HG03045 (cell line): ENCODE measurements at regions not wholly inside any gene's neighbourhood (a gene's known extent, or its start where the extent isn't known, plus 50 kb on each side); places are given as distances from the start of the nearest gene placed in this dataset.

Source experiments
- ATAC-seq: cut with Tn5 transposase; IDR thresholded peaks from one replicate; pipeline ENCODE4 v1.9.1; 2021; ENCODE audit warnings: mild to moderate bottlenecking, moderate library complexity; ENCODE audit not compliant: unreplicated experiment

- ATAC-seq, result no peak
Measured at GRCh38 chr16:51755039-51755501, 604.0 kb upstream of the SALL1 start.

GRCh38 chr16:51753467-51754127, 602.5 kb upstream of the SALL1 start:
- ATAC-seq, result no peak

DNA sequence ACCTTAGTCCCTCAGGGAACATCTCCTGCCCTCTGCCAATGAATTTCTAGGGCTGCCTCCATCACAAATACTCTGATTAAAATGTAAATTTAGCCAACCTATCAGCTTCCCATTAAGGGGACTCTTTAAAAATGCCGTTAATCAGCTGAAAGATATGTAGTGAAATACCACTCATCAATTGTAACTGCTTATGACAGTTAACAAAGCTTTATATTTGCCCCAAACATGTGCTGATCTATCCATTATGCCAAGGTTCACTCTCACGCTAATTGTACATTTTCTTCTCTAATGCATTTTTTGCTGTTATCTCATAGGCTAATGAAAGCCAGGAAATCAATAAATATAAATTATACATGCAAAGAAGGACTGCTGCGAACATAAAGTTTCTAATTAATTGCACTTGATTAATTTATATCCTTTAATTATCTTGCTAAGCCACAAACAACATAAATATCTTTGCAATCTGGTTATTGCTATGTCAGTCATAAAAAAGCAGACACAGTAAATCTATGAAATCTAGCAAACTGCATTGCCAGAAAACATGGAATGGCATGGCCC, 601.4 kb upstream of the SALL1 start:
- ATAC-seq, result no peak

GRCh38 chr16:51747329-51747728, 596.3 kb upstream of the SALL1 start:
- ATAC-seq, result no peak

GRCh38 chr16:51734220-51734619, 583.1 kb upstream of the SALL1 start:
- no peak for ATAC-seq

DNA sequence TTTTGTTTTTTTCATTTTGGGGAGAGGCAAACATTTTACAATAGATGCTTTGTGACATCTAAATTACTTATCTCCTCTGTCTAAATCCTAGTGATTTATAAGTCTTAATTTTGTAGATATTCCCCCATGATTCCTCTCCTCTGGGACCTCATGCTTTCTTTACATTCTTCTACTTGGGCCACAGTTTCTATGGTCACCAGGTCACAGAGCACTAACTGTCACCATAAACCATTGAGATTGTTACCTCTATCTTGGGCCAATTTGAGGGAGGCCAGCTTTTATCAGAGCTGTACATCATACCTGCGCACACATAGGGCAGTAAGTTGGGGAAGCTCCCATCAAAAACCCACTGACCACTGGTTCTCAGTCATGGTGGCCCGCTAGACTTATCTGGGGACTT, 582.1 kb upstream of the SALL1 start:
- no peak for ATAC-seq

DNA sequence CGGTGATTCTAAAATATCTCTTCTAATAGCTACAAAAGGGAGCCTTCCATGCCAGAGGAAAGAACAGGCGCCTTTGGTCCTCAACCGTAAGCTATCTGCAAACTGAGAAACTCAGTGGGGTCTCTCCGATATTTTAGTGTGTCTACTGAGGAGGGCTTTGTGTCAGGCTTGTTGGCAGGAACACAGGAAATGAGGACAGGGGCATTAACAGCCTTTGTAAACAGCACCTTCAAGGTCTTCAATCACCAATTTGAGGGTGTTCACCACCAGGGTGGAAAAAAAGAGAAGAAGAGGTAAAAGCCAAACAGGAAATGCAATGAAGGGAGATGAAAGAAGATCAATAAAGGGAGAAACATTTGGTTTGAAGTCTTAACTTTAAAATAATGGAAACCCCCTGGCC, 580.1 kb upstream of the SALL1 start:
- no peak for ATAC-seq

DNA sequence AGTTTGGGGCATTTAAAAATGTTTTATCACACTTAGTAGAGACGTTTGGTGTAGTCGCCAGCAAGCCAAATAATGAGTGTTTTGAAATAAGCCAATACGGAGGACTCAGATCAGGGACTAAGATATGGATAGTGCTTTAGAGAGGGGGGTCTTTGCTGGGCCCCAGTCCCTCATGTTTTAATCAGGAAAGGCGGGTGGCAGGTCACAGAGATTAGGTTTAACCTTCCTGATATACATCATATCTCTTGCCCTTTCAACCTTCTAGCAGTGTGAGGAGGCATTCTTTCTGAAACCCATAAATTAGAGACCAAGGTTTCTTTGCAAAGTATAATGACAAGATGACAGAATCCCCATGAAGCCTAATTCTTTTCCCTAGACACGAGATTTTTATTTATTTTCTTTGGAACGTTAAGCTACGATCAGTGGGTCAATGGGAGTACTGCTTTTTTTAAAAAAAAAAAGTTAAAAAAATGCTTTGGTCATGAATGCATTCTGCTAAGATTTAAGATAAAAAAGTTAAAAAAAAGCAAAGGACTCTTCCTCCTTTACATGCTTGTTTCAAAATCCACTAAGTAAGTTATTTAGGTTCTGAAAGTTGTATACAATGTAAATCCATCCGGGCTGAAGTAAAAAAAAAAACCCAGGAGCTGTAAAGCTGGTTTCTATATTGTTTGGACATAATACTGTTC, 572.1 kb upstream of the SALL1 start:
- ATAC-seq, result no peak

DNA sequence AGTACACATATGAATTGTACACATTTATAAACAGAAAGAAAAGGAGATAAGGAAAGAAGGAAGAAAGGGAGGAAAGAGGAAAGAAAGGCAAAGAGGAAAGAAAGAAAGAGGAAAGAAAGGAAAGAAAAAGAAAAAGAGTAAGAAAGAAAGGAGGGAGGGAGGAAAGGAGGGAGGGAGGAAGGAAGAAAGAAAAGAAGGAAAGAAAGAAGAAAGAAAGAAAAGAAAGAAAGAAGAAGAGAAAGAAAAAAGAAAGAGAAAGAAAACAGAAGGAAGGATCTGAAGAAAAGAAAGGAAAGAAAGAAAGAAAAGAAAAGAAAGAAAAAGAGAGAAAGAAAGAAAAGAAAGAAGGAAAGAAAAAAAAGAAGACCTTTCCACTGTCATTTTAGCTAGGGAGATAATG, 571.4 kb upstream of the SALL1 start:
- no peak for ATAC-seq

DNA sequence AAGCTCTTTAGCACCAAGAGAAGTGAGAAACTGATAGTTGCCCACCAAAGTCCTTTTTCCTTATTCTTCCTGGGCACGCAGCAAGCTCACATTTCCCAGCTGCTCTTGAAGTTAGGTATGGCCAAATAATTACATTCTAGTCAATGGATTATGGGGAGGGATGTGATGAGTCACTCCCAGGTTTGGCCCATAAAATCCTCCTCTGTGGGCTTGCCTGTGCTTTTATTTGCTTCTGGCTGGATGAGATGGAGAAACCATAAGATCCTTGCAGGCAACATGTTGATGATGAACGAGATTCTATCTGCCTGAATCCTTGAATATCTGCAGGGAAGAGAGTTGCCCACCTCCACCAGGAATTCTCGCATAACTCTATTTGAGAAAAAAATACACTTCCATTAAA, 568.3 kb upstream of the SALL1 start:
- ATAC-seq, result no peak

DNA sequence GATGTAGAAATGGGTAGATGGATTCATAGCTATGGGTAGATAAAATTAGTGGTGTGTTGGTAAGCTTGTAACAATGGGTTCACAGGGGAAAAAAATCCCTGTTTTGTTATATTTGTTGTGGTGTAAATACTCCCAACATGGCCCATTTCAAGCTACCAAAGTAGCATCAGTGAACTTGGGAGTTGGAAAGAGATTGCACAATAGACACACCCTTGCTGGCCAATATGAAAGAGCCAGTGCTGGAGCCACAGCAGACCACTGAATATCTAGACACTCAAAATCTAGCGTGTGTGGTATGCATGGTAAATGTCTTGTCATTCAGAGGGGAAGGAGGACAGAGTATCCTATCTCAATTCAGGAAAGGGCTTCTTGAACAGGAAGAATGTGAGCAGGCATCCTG, 565.1 kb upstream of the SALL1 start:
- ATAC-seq, result no peak

- ATAC-seq, result no peak
Measured at GRCh38 chr16:51713502-51713901, 562.4 kb upstream of the SALL1 start.

DNA sequence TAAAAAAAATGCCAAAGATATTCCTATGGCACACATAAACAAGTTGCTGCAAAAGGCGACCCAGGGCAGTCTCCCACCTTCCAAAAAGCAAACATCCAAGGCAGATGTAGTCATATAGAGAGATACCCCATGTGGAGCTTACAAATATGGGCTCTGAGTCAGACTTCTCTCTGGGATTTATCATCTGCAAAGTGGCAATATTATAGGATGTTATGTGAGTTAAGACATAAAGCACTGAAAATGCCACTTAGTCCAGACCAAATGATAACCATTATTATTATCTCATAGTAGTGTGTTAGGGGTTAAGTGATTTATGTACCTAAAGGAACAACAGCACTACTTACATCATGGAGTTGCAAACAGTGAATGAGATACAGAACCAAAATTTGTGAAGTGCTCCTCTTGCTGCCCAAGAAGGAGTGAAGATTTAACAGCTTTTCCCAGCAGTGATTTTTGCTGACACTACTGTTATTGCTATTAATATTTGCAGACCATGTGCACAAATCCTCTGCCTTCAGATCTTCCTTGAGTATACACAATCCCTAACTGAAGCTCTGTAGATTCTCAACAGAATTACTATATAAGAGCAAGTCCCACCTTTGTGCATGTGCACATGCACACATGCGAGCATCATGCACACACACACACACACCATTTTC, 560.0 kb upstream of the SALL1 start:
- ATAC-seq, result no peak

DNA sequence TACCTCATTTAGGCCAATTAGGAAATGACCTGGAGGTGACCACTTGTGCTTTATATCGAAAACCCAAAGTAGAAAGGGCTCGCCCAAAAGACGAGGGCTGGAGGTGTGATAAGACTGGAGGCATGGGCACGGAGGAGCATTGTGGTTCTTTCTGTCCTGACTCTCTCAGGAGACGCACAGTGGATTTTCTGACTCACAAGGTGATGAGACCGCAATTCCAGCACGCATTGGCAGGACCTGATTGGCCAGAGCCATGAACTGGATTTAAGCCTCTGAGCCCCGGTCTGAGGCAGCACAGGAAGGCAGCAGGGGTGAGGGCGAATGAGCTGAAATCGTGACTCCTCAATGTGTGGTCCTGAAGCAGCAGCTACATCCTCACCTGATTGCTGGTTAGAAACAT, 559.1 kb upstream of the SALL1 start:
- no peak for ATAC-seq

DNA sequence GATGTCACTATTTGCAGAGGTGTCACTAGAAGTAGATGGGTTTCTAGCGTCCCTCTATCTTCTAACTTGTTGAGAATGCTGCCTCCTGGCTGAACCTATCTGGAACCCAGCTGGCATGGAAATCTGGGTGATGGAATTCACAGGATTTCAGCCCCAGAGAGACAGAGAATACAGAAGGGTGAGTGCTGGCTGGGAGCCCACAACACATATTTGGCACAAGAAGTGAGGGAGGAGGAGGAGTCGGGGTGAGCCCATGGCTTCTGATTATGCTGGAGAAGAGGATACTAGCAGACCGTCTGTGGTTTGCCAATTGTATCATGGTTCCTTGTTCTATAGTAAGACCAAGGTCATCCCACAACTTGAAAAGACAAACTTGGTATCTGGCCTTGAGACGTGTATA, 557.8 kb upstream of the SALL1 start:
- no peak for ATAC-seq

DNA sequence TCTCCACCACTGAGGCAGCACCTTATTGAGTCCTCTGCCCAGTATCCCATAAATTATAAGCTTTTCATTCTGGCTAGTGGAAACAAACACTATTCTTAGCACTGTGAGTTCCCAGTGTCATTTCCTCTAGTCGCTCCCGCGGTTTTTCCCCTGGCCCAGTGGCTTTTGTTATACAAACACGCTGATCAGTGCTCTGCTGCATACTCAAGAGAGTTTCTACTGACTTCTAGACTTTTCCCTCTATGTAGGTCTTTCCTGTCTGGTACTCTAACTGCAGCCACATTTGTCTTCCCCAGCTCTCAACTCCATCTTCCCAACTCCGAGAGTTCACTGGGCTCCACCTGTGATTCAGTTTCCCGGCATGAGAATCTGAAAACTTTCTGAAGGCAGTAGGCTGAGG, 556.6 kb upstream of the SALL1 start:
- no peak for ATAC-seq

DNA sequence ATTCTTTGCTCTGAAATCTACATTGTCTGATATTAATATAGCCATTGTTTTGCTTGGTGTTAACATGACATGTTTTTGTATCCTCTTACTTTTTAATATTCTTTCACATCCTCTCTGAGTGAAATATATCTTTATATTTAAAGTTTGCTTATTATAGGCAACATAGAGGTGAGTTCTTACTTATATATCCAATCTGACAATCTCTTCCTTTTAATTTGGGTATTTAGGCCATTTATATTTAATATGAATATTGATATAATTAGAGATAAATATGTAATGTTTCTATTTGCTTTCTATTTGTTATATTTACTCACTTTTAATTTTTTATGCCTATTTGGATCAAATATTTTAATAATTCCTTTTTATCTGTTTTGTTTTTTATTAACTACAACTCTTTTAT, 554.1 kb upstream of the SALL1 start:
- ATAC-seq, result no peak

DNA sequence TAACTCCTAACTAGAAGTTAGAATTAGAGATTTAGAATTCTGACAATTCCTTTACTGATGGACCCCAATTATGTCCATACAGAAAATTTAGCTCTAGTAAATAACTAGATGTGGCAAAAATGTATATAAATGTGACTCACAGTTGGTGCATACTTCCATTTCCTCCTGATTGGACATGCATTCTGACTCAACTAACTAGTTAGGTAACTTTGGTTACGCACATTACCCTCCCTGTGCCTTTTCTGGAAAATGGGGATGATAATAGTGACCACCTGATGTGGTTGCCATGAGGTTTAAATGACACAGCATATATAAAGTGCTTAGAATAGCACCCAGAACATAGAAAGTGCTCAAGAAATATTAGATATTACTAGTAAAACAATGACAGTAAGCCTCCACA, 550.0 kb upstream of the SALL1 start:
- ATAC-seq, result no peak

DNA sequence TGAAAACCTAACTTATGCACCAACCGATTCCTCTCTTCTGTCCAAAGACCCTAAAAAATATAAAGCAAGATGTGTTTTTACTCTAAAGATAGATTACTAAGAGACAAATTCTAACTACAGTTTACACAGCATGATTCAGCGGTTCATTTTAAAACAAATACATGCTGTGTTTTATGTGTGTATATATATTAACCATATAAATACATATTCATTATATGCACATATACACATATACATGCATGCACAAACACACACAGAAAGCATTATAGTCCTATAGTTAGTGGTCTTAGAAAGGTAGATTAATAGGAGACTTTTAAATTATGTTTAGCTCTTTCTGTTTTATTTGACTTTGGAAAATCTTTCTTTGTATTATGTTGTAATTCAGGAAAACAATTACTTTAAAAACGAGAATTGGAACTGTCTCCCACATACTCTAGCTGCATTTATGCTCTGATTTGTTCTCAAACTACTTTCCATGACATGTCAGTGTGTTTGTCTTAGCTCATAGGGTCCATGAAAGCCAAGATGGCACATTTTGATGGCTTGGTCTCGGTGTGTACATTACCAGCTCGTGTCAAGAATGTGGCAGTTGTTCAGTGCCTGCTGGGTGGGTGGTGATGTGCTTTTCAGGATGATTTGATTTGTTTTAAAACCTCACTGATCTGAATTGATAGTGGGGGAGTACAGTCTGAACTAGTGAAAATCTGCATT, 548.8 kb upstream of the SALL1 start:
- ATAC-seq, result no peak

DNA sequence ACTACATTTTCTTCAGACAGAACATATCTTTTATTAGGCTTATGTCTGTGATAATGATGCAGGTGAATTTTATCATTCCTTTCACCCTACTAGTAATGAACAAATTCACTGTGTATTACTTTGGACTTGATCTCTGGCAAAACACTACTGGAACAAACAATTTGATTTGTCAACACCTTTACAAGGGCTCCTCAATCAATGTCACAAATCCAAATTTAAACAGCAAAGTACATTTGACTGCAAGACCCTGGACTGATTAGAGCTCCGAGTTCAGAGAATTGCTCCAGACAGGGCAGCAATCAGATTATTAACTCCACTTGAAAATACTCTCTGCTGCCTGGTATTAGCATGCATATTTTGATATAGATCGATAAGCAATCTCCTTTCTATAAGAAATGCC, 547.6 kb upstream of the SALL1 start:
- ATAC-seq, result no peak

DNA sequence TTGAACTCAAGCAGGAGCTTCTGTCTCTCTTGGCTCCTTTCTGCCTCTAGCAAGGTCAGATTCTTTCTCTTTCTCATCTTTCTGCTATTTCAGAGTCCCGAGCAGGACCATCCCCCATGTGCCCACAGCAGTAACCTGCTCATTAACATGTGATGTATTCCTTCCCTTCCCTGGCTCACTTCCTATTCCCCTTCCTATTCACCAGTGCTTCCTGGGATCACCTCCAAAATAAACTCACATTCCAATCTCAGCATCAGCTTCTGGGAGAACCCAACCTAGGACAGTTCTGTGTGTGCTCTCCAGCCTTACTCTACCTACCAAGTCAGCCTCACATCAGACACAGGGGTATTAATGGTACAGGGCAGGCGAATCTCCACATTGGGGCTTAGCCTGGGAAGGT, 546.4 kb upstream of the SALL1 start:
- no peak for ATAC-seq
